Stimulated activated CD8-positive, alpha-beta memory T cell treated with anti-CD3 and anti-CD28 coated beads, Interleukin-12 subunit alpha, Interleukin-12 subunit beta, amount 100 ng/mL, for 24 hours (primary cell): ENCODE measurements at regions not wholly inside any gene's neighbourhood (a gene's known extent, or its start where the extent isn't known, plus 50 kb on each side); places are given as distances from the start of the nearest gene placed in this dataset.

ENCODE experiments used
- DNase-seq: peaks from one replicate; pipeline ENCODE4 v3.0.0-alpha.2; 2020; ENCODE audit errors: extremely low read depth

GRCh38 chr22:49142891-49143290 lies 684.8 kb downstream of the BRD1 start:
- no peak for DNase-seq

- no peak for DNase-seq
These were observed 685.4 kb downstream of the BRD1 start for GRCh38 chr22:49142296-49142695.

GRCh38 chr22:49141761-49142160 lies 685.9 kb downstream of the BRD1 start:
- no peak for DNase-seq

GRCh38 chr22:49140911-49141665 lies 686.6 kb downstream of the BRD1 start:
- DNase-seq, result no peak

- DNase-seq, result no peak
These were observed 688.1 kb downstream of the BRD1 start for GRCh38 chr22:49139492-49140151.

GRCh38 chr22:49138250-49138790 lies 689.4 kb downstream of the BRD1 start:
- DNase-seq, result no peak

GRCh38 chr22:49137206-49137840 lies 690.4 kb downstream of the BRD1 start:
- no peak for DNase-seq

GRCh38 chr22:49136816-49137180 lies 690.9 kb downstream of the BRD1 start:
- DNase-seq, result no peak

GRCh38 chr22:49136041-49136815 lies 691.4 kb downstream of the BRD1 start:
- DNase-seq, result no peak

GRCh38 chr22:49134076-49134475 lies 693.6 kb downstream of the BRD1 start:
- no peak for DNase-seq

- no peak for DNase-seq
These were observed 694.1 kb downstream of the BRD1 start for GRCh38 chr22:49133541-49133940.

GRCh38 chr22:49132009-49132408 lies 695.7 kb downstream of the BRD1 start:
- DNase-seq, result no peak

- DNase-seq, result no peak
These were observed 697.9 kb downstream of the BRD1 start for GRCh38 chr22:49129736-49130135.

GRCh38 chr22:49128874-49129273 lies 698.8 kb downstream of the BRD1 start:
- DNase-seq, result no peak

- no peak for DNase-seq
These were observed 703.1 kb downstream of the BRD1 start for GRCh38 chr22:49124608-49125007.

- DNase-seq, result no peak
These were observed 704.0 kb downstream of the BRD1 start for GRCh38 chr22:49123621-49124192.

GRCh38 chr22:49119551-49119952 lies 708.1 kb downstream of the BRD1 start:
- DNase-seq, result no peak

GRCh38 chr22:49118065-49118464 lies 709.6 kb downstream of the BRD1 start:
- no peak for DNase-seq

GRCh38 chr22:49117486-49117885 lies 710.2 kb downstream of the BRD1 start:
- DNase-seq, result no peak

GRCh38 chr22:49116486-49117120 lies 711.1 kb downstream of the BRD1 start:
- no peak for DNase-seq

- no peak for DNase-seq
These were observed 711.7 kb downstream of the BRD1 start for GRCh38 chr22:49116021-49116420.
